GM12875 (cell line): ENCODE measurements at regions not wholly inside any gene's neighbourhood (a gene's known extent, or its start where the extent isn't known, plus 50 kb on each side); places are given as distances from the start of the nearest gene placed in this dataset.

Experiments
- H3K4me3 ChIP-seq: one replicate; pipeline ENCODE4 v1.5.1; 2011; ENCODE audit warnings: low read depth, low read length, control low read depth
- TF ChIP-seq, protein P1 (sequence below): IDR thresholded peaks from 2 replicates; pipeline ENCODE4 v1.5.1; 2011; ENCODE audit warnings: low read depth, mild to moderate bottlenecking, control low read depth, inconsistent platforms, low read length, moderate library complexity, borderline replicate concordance; ENCODE audit not compliant: insufficient read depth

DNA sequence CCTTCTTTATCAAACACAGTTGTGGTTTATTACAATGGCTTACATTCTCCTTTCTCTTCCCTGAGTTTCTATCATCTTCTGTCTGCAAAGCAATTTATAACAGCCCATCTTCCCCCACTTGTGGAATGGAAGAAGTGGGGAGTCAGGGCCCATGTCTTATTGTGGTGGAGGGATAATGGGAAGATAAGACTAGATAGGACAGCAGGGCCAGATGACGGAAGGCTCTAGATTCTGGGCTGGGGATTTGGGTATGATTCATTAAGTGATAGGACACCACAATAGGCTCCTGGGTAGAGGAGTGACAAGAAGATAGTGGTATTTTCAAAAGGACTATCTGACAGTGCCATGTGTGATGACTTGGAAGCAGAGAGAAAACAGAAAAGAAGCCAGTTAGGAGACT is 450.6 kb downstream of the TTLL7 start:
- TF ChIP-seq, protein P1, sequence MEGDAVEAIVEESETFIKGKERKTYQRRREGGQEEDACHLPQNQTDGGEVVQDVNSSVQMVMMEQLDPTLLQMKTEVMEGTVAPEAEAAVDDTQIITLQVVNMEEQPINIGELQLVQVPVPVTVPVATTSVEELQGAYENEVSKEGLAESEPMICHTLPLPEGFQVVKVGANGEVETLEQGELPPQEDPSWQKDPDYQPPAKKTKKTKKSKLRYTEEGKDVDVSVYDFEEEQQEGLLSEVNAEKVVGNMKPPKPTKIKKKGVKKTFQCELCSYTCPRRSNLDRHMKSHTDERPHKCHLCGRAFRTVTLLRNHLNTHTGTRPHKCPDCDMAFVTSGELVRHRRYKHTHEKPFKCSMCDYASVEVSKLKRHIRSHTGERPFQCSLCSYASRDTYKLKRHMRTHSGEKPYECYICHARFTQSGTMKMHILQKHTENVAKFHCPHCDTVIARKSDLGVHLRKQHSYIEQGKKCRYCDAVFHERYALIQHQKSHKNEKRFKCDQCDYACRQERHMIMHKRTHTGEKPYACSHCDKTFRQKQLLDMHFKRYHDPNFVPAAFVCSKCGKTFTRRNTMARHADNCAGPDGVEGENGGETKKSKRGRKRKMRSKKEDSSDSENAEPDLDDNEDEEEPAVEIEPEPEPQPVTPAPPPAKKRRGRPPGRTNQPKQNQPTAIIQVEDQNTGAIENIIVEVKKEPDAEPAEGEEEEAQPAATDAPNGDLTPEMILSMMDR: no peak
- H3K4me3 ChIP-seq: no peak overlapping the region

DNA sequence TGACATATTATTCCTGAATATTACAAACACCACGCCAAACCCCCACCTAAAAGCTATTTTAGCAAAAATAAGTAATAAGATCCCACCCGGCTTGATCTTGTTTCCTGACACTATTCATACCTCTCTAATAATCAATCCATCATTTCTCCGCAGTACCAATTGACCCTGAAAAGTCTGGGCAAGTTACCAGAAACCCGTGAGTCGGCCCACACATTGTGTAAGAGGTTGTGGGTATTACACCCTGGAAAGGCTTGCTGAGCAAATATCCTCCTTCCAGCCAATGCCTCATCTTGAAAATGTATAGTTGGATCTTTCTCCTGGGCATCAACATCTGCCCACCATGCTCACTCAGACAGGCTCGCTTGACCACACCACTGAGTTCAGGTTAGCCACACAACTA is 451.0 kb downstream of the TTLL7 start:
- TF ChIP-seq, protein P1: no peak
- no peak overlapping the region for H3K4me3 ChIP-seq

DNA sequence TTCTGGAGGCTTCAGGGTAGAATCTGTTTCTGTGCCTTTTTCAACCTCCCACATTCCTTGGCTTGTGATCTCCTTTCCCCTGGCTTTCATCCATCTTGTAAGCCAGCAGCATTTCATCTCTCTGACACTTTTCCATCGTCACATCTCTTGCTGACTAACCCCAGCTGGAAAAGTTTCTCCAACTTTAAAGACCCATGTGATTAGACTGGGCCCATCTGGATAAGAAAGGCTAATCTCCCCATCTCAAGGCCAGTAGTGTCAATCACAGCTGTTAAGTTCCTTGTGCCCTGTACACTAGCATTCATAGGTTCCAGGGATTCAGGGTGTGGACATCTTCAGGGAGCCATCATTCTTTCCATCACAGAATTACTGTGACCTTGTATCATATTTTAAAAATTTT is 452.1 kb downstream of the TTLL7 start:
- TF ChIP-seq, protein P1: no peak
- no peak overlapping the region for H3K4me3 ChIP-seq

DNA sequence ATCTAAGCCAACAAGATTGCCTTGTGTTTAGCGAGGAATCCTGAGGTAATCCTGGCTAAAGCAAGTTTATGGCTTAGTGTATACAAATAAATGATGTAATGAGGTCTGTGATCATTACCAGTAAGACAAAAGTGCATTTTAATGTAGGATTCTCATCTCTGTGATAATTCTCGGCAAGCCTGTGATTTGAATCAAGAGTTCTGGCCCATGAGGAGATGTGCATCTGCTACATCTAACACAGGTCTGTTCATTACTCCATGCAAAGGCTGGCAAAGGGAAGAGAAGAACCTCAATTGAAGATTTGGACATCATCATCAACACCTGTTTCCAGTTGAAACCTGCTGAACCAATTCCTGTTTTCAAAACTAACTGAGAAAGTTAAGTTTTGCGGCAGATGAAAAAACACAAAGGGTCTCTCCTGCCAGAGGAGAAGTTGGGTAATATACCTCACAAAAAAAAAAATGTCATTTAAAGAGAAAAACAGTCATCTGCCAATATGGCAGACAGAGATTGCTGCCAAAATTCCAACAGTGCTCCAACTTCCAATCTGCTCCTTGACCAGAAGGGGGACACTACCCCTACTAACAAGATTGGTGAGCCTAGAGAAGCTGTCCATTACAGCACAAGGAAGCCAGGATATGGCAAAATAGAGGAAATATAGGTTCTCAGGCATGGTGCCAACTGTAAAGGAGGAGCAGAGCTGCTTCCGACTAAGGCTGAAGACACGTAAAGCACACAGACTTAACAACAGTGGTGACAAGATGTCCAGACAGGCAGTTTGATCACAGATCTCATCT is 453.7 kb downstream of the TTLL7 start:
- TF ChIP-seq, protein P1: 0 out of 2 replicates have a peak, but pooled peaks have one; percentile 8
- no peak overlapping the region for H3K4me3 ChIP-seq

DNA sequence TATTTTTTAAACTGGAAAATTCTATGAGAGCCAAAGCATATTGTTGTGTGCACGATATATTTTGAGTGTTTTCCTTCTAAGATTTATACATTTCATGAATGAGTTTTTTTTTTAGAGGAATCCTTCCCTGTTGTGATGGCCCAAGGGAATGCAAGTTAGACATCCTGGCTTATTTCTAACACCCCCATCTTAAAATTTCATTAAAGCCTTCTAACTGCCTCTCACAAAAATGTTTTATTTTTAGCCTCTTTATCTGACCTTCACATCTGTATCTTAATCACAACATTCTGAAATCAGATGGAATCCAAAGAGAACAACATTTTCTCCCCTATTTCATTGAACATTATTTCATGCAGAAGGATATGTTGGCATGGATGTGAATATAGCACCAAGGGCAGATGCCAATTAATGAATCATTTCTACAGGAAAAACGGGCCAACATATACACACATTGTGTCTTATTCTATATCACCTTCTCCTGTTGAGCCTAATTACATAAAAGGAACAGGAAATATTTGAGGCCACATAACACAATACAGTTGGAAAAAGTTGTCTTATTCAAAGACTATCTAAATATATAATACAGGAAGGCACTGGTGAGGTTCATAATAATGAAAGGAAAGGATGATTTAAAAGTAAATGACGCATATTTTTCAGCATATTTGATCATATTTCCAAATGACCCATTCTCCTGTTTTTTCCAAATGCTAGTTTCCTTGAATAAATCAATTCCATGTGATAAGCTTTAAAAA is 455.5 kb downstream of the TTLL7 start:
- no peak overlapping the region for H3K4me3 ChIP-seq
- TF ChIP-seq, protein P1: no peak

DNA sequence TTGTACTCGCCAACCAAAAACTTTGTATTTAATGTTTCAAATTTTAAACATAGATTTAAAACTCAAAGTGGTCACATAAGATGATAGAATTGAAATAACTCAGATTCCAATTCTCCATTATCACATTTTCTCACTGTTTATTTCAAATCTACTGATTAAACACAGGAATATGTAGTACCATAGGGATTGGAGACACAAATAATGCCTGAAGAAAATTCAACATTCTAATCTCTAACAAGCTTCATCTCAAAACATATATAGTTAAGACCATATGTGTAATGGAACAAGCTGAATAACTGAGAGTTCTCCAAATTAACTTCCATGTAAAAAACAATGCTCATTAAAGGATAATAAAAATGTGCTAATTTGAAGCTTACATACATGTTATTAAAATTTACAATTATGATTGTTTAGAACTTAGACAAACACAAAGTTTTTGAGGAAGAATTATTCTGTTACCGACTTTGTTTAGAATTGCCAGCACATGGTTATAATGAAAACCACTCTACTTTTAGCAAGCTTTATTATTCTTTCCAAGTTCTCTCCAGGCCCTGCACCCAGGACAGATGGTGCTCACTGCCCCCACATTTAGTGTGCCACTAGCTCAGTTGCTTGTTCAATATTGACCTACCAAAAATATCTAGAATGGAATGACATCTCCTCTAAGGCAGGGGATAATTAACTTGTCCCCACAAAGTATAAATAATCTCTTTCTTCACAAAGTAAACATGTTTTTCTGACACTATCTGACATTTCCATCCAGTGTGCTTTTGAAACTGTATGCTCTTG is 467.2 kb downstream of the TTLL7 start:
- H3K4me3 ChIP-seq: no peak overlapping the region
- TF ChIP-seq, protein P1: no peak
